GM19043 (cell line): ENCODE measurements at regions not wholly inside any gene's neighbourhood (a gene's known extent, or its start where the extent isn't known, plus 50 kb on each side); places are given as distances from the start of the nearest gene placed in this dataset.

Experiments used
- ATAC-seq: cut with Tn5 transposase; IDR thresholded peaks from one replicate; pipeline ENCODE4 v1.9.1; 2021; ENCODE audit warnings: low read depth; ENCODE audit not compliant: unreplicated experiment

DNA sequence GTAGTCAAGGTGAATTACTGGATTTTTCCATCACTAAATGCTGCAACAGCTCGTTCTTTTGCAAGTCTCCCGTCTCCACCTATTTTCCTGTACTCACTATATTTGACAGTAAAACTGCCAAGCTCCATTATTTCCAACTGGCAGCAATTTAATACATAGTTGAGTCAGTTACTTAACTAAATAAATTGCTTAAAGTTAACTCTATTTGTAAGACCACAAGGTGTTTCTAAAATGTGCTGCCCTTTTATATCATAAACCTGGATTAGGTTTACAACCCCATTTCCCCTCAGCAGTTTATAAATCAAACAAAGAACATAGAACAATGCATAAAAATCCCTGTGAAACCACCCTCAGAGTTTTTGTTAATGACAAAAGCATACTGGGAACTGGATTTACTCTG is 211.4 kb upstream of the DPH6 start:
- ATAC-seq = no peak

DNA sequence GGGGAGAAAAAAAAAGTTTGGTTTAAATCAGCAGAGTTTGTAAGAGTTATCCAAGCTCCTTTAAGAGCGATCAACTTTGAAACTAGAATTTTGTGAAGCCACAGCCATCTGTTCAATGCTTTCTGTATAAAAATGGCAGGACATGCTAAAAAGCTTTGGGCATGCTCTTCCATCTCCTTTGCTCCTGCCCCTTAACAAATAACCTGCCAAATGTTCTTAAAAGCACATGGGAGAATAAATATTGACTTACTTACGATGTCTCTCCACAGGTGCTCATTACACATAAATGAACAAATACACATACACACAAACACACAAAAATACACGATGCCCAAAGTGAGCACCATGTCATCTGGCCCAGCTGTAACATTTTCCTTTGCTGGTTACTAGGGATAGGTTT is 211.8 kb upstream of the DPH6 start:
- no peak for ATAC-seq

DNA sequence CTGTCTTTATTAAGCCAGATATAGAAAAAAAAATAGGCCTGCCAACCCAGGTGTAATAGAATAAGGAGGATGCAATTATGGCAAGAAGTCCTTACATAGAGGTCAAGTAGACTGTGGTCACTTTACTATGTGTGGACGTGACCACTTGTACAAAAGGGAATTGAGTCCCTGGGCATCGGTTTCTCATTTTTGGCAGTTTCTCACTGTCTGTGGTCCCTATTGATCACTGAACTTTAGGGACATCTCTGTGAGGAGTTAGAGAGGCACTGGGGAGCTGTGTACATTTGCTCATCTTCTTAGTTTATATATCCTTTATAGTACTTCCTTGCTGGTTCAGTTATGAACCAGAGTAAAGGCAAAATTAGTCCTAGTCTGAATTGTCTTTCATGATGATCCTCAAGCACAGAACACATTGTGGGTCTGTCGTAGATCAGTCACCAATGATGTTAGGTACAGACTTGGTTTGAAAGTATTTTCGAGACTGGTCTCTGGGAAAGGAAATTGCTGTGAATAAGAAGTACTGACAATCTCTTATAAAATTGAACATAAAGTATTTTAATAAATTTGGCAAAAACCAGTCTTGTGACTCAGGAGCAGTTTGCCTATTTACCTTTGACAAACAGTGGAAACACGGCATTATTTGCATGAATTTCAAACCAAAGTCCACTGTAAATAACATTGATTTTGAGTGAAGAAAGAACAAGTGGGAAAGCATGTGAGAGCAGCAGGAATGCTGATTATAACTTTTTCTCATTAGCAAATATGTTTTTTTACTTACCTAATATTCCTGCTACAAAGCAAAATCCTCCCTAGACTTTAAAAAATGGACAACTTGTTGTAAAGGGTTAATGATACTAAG is 218.9 kb upstream of the DPH6 start:
- ATAC-seq = no peak

DNA sequence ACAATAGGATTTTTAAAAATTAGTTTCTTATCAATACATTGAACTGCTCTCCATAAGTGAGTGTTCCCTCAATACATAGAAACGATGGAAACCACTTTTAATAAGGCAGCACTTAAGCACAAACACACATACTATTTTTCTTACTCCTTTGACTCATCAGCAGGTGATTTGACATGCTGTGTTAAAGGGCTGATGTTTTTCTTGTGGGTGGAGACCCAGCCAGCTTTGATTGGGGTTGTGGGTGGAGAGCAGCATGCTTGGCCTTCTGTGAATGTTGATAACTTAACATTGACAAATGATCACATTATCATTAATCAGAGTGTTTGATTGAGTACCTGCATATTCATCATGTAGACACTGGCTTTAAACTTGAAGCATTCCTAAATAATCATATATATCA is 223.0 kb upstream of the DPH6 start:
- no peak for ATAC-seq

DNA sequence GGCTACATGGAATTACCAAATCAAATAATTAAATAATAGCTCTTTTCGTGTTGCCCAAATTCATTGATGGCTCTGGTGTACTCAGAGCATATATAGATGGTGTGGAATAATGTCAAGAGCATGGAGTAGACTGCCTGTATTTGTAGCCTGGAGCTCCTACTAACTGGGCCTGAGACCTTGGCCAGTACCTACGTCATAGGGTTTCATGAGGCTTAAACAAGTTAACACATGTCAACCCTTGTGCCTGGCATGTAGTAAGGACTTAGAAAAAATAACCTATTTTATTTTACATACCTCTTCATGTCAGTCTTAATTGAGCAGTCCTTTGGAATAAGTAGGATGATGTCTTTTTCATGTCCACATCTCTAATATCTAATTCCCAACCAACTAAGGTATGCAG is 223.7 kb upstream of the DPH6 start:
- no peak for ATAC-seq

DNA sequence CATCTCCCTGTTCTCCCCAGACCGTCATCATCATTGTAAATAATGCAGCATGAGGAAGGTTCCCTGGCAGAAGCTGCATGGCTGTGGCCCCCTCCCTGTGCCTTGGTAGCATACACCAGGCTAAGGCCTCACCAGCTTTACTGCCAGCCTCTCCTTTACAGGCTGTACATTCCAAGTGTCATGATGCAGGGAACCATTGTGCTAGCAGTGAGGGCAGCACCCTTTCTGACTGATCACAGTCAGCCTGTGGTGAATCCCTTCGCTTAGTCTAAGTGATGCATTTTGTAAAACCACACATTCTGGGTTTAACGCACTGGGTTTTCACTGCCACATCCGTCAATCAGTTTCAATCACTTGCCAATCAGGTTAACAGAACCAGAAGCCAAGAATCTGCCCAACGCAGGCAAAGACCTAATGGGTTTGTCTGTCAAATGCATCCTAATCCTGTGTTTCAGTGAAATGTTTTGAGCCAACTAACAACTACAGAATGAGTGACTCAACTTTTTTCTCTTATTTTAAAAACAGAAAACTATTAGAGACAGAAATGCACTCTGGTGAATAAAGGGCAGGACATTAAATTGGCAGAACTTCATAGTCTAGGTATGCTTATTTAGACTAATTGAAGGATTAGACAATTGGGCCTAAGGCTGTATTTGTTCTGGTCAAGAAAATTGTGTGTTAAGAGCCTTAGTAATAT is 225.9 kb upstream of the DPH6 start:
- no peak for ATAC-seq

DNA sequence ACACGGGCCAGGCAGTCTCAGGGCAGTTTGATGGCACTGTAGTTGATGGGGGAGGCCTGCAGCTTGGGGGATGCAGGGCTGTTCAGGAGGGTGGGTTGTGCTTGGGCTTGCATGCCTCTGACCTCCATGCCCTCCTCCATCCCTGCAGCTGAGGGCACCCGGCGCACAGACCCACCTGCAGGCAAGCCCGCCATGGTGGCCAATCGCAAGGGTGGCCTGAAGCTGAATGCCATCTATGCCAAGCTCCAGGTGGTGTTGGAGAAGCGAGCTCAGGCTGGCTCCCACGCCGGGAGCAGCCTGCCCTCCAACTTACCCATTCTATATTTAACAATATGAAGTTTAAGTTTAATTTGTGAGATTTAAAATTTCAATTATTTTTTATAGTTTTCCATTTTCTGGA is 228.7 kb upstream of the DPH6 start:
- no peak for ATAC-seq

DNA sequence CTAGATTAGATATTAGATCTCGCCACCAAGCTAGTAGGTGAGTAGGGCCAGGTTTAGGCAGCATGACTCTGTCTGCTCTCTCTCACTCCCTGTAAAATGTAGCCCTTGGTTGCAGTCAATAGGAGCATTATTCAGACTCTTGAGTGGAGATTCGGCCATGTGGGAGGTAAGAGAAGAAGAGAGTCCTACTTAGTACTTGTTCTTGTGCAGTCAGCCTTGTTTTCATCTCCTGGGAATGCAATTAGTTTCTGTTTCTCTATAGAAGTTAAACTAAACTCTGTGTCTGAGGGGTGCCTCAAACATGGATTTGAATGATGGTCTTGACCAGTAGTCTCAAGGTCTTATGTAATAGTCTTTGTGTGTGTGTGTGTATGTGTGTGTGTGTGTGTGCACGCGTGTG is 229.5 kb upstream of the DPH6 start:
- no peak for ATAC-seq

DNA sequence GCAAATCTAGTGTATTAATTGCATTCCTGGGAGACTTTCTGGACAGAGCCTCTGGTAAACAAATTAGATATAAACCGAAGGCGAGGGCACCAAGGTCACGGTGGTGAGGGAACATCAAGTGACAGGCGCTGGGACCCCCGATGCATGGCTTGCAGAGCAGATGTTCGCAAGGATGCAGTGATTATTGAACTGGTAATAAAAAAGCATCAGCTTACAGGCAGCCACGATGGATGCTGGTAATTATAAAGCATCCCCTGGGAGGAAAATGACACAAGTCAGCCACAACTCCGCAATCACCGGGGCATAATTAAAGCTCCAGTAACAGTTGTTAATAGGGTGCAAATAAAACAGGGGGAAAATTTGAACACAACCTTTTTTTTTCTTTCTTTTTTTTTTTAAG is 231.1 kb upstream of the DPH6 start:
- no peak for ATAC-seq

DNA sequence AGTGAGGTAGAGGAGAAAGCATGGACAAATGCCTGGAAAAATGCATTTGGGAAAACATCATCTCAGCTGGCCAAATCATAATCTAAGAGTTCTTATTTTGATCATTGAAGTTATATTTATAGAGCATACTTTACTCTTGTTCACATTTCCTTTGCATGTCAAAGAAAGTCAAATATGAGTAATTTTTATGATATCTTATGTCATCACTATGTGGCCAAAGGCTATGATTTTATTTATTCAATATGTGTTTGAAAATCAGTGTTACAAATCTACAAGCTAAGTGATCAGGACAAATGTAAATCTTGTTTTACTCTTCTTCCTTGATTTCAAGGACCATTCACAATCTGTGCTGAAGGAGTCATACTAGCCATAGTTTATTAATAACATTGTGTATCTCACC is 237.2 kb upstream of the DPH6 start:
- no peak for ATAC-seq

DNA sequence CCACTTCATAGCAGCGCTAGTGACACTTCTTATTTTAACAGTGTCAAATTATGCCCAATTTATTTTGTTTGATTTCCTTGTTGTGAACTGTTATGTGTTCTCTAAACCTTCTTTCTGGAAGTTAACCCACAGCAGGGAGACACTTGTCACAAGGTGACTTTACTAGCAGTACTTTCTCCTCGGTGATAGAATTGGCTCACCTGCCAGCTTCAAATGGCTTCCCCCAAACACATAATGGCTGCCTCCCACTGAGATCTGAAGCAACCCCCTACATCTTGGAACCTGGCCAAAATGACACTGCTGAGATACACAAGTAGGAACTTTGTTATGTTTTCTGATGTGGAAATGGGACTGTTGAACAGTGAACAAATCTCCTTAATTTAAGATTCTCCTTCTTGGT is 238.8 kb upstream of the DPH6 start:
- ATAC-seq = no peak

DNA sequence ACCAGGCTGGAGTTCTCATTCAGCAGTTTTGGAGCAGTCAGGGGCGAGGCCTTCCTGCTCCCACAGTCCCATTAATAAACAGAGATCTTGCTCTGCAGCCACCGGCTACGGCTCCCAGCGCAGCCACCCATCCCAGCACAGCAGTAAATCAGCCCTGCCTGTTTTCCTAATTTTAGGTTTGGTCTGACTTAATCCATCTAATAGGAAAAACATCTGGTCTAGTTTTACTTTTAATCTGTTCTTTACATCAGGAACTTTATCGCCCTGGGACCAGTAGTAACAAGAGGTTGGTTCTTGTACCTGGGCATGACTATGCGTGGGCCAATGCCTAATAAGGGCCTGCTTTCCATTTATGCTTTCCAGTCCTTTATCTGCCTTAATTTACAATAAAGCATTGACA is 264.0 kb upstream of the DPH6 start:
- no peak for ATAC-seq

DNA sequence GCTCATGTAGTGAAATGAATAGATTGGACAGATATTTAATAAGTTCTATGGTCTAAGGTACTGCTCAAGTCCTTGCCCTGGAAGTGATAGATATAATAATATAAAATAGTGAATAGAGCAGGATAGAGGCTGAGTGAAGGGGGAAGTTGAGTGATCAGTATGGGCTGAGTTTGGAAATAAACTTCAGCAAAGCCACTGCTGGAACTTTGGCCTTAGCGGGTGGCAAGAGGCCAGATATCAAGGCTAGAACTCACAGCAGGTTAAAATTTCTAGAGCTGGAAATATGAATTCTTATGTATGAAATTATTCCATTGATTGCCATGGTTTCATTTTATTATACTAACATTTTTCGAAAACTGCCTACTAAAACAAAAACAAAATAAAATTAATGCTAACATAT is 267.6 kb upstream of the DPH6 start:
- no peak for ATAC-seq

DNA sequence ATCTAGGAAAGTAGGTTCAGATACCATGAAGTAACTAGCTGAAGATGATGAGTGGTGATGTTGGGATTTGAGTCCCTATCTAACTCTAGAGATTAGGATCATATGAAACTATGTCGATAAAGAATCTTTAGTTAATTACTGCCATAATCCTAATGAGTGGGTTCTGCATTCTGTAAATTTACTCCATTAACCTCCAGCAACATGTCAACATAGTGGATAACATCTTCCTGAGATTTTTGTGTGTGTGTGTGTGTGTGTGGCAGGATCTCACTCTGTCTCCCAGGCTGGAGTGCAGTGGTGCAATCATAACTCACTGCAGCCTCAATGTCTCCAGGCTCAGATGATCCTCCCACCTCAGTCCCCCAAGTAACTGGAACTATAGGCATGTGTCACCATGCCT is 272.9 kb upstream of the DPH6 start:
- ATAC-seq = no peak

DNA sequence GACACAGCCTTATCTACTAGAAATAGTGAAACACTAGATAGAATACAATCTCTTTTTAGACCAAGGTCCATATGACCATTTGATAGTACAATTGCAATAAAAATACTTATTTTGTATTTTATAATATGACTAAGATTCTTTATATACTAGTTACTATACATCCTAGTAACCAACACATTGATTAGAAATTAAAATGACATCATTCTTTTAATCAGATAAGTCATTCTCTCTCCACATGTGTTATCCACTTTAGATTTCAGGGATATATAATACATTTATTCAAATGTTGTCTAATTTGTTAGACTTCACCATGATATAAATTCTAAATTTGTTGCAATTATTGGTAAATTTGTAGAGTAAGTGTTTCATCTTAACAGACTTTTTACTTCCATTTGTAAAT is 276.2 kb upstream of the DPH6 start:
- no peak for ATAC-seq

DNA sequence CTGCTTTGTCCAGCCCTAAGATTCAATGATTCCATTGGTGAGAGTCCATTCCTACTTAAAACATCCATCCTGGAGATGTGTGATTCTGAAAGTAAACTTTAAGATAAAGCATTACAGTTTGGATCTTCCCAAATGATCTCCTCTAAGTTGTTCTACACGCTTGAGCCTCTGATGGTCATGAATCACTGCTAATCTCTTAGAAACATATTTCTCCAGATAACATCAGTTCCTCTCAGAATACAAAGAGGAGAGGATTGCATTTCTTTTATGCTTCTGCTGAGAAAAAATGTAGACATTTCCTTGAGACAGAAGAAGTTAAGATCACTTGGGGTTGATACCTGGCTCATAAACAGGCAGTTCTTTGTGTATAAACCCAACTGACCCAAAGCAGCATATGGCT is 281.2 kb upstream of the DPH6 start:
- no peak for ATAC-seq

DNA sequence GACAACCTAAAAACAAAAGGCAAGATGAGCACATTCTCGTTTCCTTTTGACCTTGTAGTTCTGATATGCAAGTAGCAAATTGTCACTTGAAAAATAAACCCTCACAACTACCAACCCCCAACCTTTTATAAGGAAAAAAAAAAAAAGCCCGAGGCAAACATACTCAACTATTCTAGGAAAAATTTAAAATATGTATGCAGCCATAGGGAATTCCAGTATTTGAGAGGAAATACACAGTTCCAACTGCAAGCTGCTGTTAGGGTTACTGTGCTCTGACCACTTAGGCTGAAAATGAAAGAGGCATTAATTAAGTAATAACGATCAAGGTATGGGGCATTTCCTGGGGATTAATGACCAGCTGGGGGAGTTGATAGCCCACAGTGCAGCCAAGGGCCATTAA is 281.9 kb upstream of the DPH6 start:
- ATAC-seq = no peak

DNA sequence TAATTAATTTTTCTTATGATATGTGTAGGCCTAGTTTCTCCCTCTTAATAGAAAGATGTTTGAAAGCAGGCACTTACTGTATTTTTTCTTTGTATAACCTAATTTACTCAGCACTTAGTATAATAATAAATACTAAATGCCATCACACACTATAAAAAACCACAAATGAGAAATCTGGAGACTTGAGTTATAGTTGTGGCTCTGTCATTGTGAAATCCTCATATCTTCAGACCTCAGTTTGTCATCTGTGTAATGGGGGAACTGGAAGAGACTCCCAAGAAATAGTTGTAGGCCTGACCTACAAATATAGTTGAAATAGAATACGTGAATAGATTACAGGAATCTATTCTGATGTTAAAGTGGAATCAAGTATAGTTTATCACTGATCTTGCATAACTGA is 287.6 kb upstream of the DPH6 start:
- no peak for ATAC-seq

DNA sequence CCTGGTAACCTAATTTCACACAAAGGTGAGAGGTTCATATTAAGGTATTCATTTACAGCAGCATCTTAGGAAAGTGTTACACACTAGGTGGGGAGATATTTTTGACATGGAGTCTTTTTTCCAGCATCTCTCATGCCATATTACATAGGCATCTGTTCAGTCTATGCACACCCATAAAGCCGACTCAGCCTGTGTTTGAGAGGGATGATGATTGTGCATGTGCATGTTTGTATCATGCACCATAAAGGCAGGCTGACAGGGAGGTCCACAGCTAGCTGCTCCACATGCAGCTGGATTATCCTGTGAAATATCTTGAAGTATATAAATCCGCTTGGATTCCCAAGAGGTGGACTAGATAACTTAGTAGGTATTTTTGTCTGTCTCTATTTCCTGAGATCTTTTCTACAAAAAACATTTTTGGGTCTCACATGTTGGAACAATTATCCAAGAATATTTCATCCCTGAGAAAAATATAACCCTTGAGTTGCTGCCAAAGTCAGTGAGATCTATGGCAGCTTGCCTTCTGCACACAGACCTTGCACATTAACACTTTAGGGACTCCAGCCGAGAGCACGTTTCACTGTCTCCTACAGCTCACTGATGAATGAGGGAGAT is 288.4 kb upstream of the DPH6 start:
- ATAC-seq = no peak

DNA sequence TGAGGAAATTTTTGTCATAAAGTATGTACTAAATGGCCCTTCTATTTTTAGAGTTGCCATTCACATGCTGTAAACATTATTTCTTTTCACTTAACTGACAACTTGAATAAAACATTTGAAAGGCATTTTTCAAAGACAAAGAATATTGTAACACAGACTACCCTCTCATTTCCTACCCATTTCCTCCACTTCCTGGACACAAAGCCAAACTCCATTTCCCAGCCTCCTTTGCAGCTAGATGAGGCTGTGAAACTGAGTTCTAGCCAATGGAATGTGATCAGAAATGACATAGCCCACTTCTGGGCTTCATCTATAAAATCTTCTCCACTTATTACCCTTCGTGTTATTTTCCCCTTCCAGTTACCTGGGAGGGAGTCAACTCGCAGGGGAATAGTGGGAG is 288.9 kb upstream of the DPH6 start:
- no peak for ATAC-seq

DNA sequence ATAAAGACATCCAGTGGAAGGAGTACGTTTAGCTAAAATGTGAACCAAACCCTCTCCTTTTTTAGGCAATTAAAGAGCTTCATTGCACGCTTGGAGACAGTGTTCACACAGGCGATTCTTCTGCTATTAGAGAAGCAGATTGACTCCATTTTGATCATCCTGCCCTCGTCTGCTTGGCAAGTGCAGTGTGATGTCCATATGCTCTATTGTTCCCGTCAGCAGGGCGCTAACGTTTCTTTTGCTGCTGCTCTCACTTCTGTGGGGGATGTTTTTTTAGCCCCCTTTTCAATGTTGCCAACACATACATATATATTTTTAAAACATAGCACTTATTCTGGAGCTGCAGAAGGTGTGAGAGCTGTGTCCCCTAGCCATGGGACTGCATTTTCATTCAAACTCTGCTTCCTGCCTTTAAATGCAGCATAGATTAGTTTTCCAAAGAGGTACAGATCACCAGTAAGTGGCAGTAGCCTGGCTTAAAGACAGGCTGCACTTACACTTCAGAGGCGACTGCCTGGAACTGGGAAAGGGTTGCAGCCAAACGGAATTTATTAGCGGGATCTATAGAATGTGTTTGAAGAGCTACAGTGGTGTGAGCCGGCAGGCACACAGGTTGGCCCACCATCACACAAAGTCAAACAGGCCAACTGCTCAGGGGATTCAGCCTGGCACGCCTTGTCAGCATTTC is 292.6 kb upstream of the DPH6 start:
- no peak for ATAC-seq
